Ovary (tissue), 7 donors: ENCODE measurements at regions not wholly inside any gene's neighbourhood (a gene's known extent, or its start where the extent isn't known, plus 50 kb on each side); places are given as distances from the start of the nearest gene placed in this dataset.

ENCODE experiments used
- DNase-seq, 5 donors: peaks; one replicate each; pipeline ENCODE4 v3.0.0-alpha.2; 2019 to 2020
- H3K27ac ChIP-seq, 2 donors: fragments of 200-600 bp; one replicate each; pipeline versions ENCODE4 v1.5.1 to v1.8.0; 2019 to 2022
- H3K27me3 ChIP-seq: fragments of 200-600 bp; one replicate; pipeline ENCODE4 v1.8.0; 2022
- H3K36me3 ChIP-seq: fragments of 200-600 bp; sonication (generic); one replicate; pipeline ENCODE4 v1.5.1; 2019
- H3K4me1 ChIP-seq: one replicate; pipeline ENCODE4 v1.8.1; 2013; ENCODE audit warnings: mild to moderate bottlenecking, moderate library complexity; ENCODE audit not compliant: insufficient read depth
- H3K4me3 ChIP-seq: fragments of 200-600 bp; sonication (generic); one replicate; pipeline ENCODE4 v1.5.1; 2017
- H3K9me3 ChIP-seq, 2 donors: fragments of 200-600 bp in 1 of 2; sonication (generic) in 1 of 2; one replicate each; pipeline versions ENCODE4 v1.5.1 to v1.8.1; 2013 to 2019; ENCODE audit warnings: mild to moderate bottlenecking in 1 of 2, moderate library complexity in 1 of 2
- CTCF ChIP-seq, 3 donors: fragments of 450-650 bp in 2 of 3; fragments of 200-600 bp in 1 of 3; IDR thresholded peaks; one replicate each; pipeline versions ENCODE4 v1.5.1 to v1.8.0; 2016 to 2022; ENCODE audit warnings: antibody characterized with exemption in 3 of 3, mild to moderate bottlenecking in 1 of 3
- EP300 ChIP-seq: sonication (generic); formaldehyde crosslinking; IDR thresholded peaks from one replicate; pipeline ENCODE4 v1.6.1; 2017; ENCODE audit warnings: antibody characterized with exemption
- POLR2A ChIP-seq: fragments of 450-650 bp; IDR thresholded peaks from one replicate; pipeline ENCODE4 v1.6.1; 2017; ENCODE audit warnings: antibody characterized with exemption, mild to moderate bottlenecking, moderate library complexity
- WGBS, 3 donors: extraction: QIAGEN DNeasy Blood & Tissue Kit in 1 of 3; methylation state at CpG; one replicate each; pipeline versions ENCODE4 v1.1.5 to v1.1.7; 2013 to 2017; 5-methylcytosine and 5-hydroxymethylcytosine counted together
- intact Hi-C, 4 donors: fragments of 100-400 bp; cut with DNase I; formaldehyde crosslinking; loops; one replicate each; pipeline versions ENCODE4 v1.11.0 to v1.15.1; 2022 to 2023
- donor health status: DM: no; HTN: no; CAD: no; lungs with moderate emphysema.
- donor health status: DM: no; HTN: no; CAD: no.
- donor health status: Bipolar disorder and iron deficiency.
- donor health status: DM: no; HTN: no; CAD: no.
- donor health status: DM: yes; HTN: yes; CAD: no.

- DNase-seq = no peak
- H3K27me3 ChIP-seq = no peaks in the 10 kb centered on the region
- no peaks in the 10 kb centered on the region for H3K36me3 ChIP-seq
- intact Hi-C loops = no loop called here
- H3K4me1 ChIP-seq = no peaks in the 10 kb centered on the region
- no peak overlapping the region for H3K27ac ChIP-seq
- no peak for TF ChIP-seq CTCF (IDR thresholded peaks at IDR 0.05)
- no peak for TF ChIP-seq POLR2A
- no peak for TF ChIP-seq EP300
- no peak overlapping the region for H3K4me3 ChIP-seq
- no peaks in the 10 kb centered on the region for H3K9me3 ChIP-seq
Measured at GRCh38 chr3:144039661-144040060, 68.0 kb downstream of the DIPK2A start.

- TF ChIP-seq CTCF (IDR thresholded peaks at IDR 0.05) (no peak), EP300 (no peak)
Measured at GRCh38 chr3:144041960-144042556, 70.4 kb downstream of the DIPK2A start.

GRCh38 chr3:144045766-144046165 is 74.1 kb downstream of the DIPK2A start:
- no peaks in the 10 kb centered on the region for H3K4me1 ChIP-seq
- WGBS, 3 donors = 81 to 92% (median 84%) methylated on average over 1 of the region's 1 CpG
- H3K27me3 ChIP-seq = no peaks in the 10 kb centered on the region
- no peak for DNase-seq
- no peaks in the 10 kb centered on the region for H3K9me3 ChIP-seq
- no peak overlapping the region for H3K4me3 ChIP-seq
- H3K36me3 ChIP-seq = no peaks in the 10 kb centered on the region
- TF ChIP-seq CTCF (IDR thresholded peaks at IDR 0.05) = no peak
- no peak for TF ChIP-seq POLR2A
- no peak for TF ChIP-seq EP300
- intact Hi-C loops = no loop called here
- H3K27ac ChIP-seq = no peak overlapping the region

More at GRCh38 chr3:144041960-144042556, 70.4 kb downstream of the DIPK2A start:
- Histone ChIP-seq H3K27me3 (no peaks in the 10 kb centered on the region), H3K36me3 (no peaks in the 10 kb centered on the region), H3K4me1 (no peaks in the 10 kb centered on the region), H3K27ac (no peak overlapping the region), H3K4me3 (no peak overlapping the region), H3K9me3 (no peaks in the 10 kb centered on the region)
- WGBS, 3 donors = 89 to 94% (median 91%) methylated on average over 1 of the region's 1 CpG
- intact Hi-C loops = no loop called here
- no peak for DNase-seq

- Histone ChIP-seq H3K4me3 (no peak overlapping the region), H3K27me3 (no peaks in the 10 kb centered on the region), H3K36me3 (no peaks in the 10 kb centered on the region), H3K9me3 (no peaks in the 10 kb centered on the region), H3K4me1 (no peaks in the 10 kb centered on the region), H3K27ac (no peak overlapping the region)
- DNase-seq = no peak
- no peak for TF ChIP-seq CTCF (IDR thresholded peaks at IDR 0.05)
- no peak for TF ChIP-seq EP300
- no peak for TF ChIP-seq POLR2A
- intact Hi-C loops = no loop called here
- WGBS, 3 donors = 92 to 97% (median 95%) methylated on average over 5 of the region's 5 CpGs
Measured at GRCh38 chr3:144049374-144049773, 77.8 kb downstream of the DIPK2A start.
